NT2/D1 (cell line): ENCODE measurements at regions not wholly inside any gene's neighbourhood (a gene's known extent, or its start where the extent isn't known, plus 50 kb on each side); places are given as distances from the start of the nearest gene placed in this dataset.

ENCODE experiments used
- DNase-seq: peaks from one replicate; pipeline ENCODE4 v3.0.0-alpha.2; 2011; ENCODE audit warnings: low read depth, low spot score
- H3K27me3 ChIP-seq: 2 replicates; pipeline ENCODE4 v1.6.0; 2011; ENCODE audit warnings: mild to moderate bottlenecking; ENCODE audit not compliant: insufficient read length, insufficient read depth
- H3K36me3 ChIP-seq: 2 replicates; pipeline ENCODE4 v1.6.1; 2011; ENCODE audit warnings: mild to moderate bottlenecking, low read length, mixed read lengths; ENCODE audit not compliant: insufficient read depth, insufficient read length
- H3K4me1 ChIP-seq: 2 replicates; pipeline ENCODE4 v1.5.1; 2011; ENCODE audit not compliant: insufficient read depth, insufficient read length
- H3K4me3 ChIP-seq: 2 replicates; pipeline ENCODE4 v1.5.1; 2011; ENCODE audit warnings: low read depth; ENCODE audit not compliant: insufficient read length
- H3K9ac ChIP-seq: 2 replicates; pipeline ENCODE4 v1.6.0; 2011; ENCODE audit warnings: low read depth; ENCODE audit not compliant: insufficient read length
- H3K9me3 ChIP-seq: 2 replicates; pipeline ENCODE4 v1.5.1; 2011; ENCODE audit warnings: mild to moderate bottlenecking, low read length; ENCODE audit not compliant: insufficient read depth
- SUZ12 ChIP-seq: IDR thresholded peaks from 2 replicates; pipeline ENCODE4 v1.6.1; 2011; ENCODE audit not compliant: insufficient read length, insufficient read depth; ENCODE audit errors: extremely low read depth
- YY1 ChIP-seq: IDR thresholded peaks from 2 replicates; pipeline ENCODE4 v1.6.1; 2011; ENCODE audit not compliant: insufficient read length, insufficient read depth
- ZNF274 ChIP-seq: IDR thresholded peaks from 2 replicates; pipeline ENCODE4 v1.6.1; 2011; ENCODE audit warnings: mild to moderate bottlenecking, low read depth, low read length

GRCh38 chr10:4431114-4431863, 394.7 kb upstream of the AKR1E2 start:
- Histone ChIP-seq H3K9me3 (no peaks in the 10 kb centered on the region), H3K4me1 (no peaks in the 10 kb centered on the region), H3K27me3 (no peaks in the 10 kb centered on the region), H3K9ac (no peak overlapping the region), H3K4me3 (no peak overlapping the region), H3K36me3 (no peaks in the 10 kb centered on the region)
- no peak for TF ChIP-seq YY1
- no peak for TF ChIP-seq ZNF274
- no peak for TF ChIP-seq SUZ12
- no peak for DNase-seq

- H3K27me3 ChIP-seq = no peaks in the 10 kb centered on the region
- no peak overlapping the region for H3K4me3 ChIP-seq
- H3K9me3 ChIP-seq = no peaks in the 10 kb centered on the region
- no peaks in the 10 kb centered on the region for H3K4me1 ChIP-seq
- no peak overlapping the region for H3K9ac ChIP-seq
- TF ChIP-seq ZNF274 (no peak), YY1 (no peak)
- no peak for DNase-seq
- H3K36me3 ChIP-seq = no peaks in the 10 kb centered on the region
Measured at GRCh38 chr10:4429571-4429970, 396.4 kb upstream of the AKR1E2 start.

GRCh38 chr10:4427532-4427931, 398.5 kb upstream of the AKR1E2 start:
- Histone ChIP-seq H3K27me3 (no peaks in the 10 kb centered on the region), H3K4me1 (no peaks in the 10 kb centered on the region), H3K4me3 (no peak overlapping the region), H3K9me3 (no peaks in the 10 kb centered on the region), H3K36me3 (no peaks in the 10 kb centered on the region), H3K9ac (no peak overlapping the region)
- DNase-seq = no peak
- TF ChIP-seq ZNF274 (no peak), YY1 (no peak), SUZ12 (no peak)

- no peak overlapping the region for H3K4me3 ChIP-seq
- no peak for TF ChIP-seq ZNF274
- TF ChIP-seq SUZ12 = no peak
- no peak for TF ChIP-seq YY1
- H3K9me3 ChIP-seq = no peaks in the 10 kb centered on the region
- H3K9ac ChIP-seq = no peak overlapping the region
- no peaks in the 10 kb centered on the region for H3K27me3 ChIP-seq
- no peaks in the 10 kb centered on the region for H3K4me1 ChIP-seq
- no peak for DNase-seq
- H3K36me3 ChIP-seq = no peaks in the 10 kb centered on the region
Measured at GRCh38 chr10:4426866-4427265, 399.1 kb upstream of the AKR1E2 start.

GRCh38 chr10:4409319-4409718, 416.7 kb upstream of the AKR1E2 start:
- no peak overlapping the region for H3K9ac ChIP-seq
- H3K36me3 ChIP-seq = no peaks in the 10 kb centered on the region
- no peak for DNase-seq
- no peak overlapping the region for H3K4me3 ChIP-seq
- no peaks in the 10 kb centered on the region for H3K9me3 ChIP-seq
- no peak for TF ChIP-seq YY1
- TF ChIP-seq ZNF274 = no peak
- TF ChIP-seq SUZ12 = no peak
- no peaks in the 10 kb centered on the region for H3K27me3 ChIP-seq
- no peaks in the 10 kb centered on the region for H3K4me1 ChIP-seq

GRCh38 chr10:4407783-4408182, 418.2 kb upstream of the AKR1E2 start:
- no peak for DNase-seq
- H3K4me3 ChIP-seq = no peak overlapping the region
- H3K36me3 ChIP-seq = no peaks in the 10 kb centered on the region
- TF ChIP-seq YY1 (no peak), SUZ12 (no peak)
- no peaks in the 10 kb centered on the region for H3K4me1 ChIP-seq
- no peaks in the 10 kb centered on the region for H3K27me3 ChIP-seq
- no peak overlapping the region for H3K9ac ChIP-seq
- H3K9me3 ChIP-seq = no peaks in the 10 kb centered on the region

GRCh38 chr10:4405828-4406227, 420.2 kb upstream of the AKR1E2 start:
- Histone ChIP-seq H3K4me3 (no peak overlapping the region), H3K27me3 (no peaks in the 10 kb centered on the region), H3K9me3 (no peaks in the 10 kb centered on the region), H3K9ac (no peak overlapping the region), H3K36me3 (no peaks in the 10 kb centered on the region), H3K4me1 (no peaks in the 10 kb centered on the region)
- no peak for DNase-seq
- TF ChIP-seq ZNF274 (no peak), SUZ12 (no peak), YY1 (no peak)
